GM23338 (cell line): ENCODE measurements at regions not wholly inside any gene's neighbourhood (a gene's known extent, or its start where the extent isn't known, plus 50 kb on each side); places are given as distances from the start of the nearest gene placed in this dataset.

Experiments used
- ATAC-seq: fragments of 200-7000 bp; cut with Tn5 transposase; 3 replicates; pipeline ENCODE4 v1.9.1; 2020
- DNase-seq: peaks from one replicate; pipeline ENCODE4 v3.0.0-alpha.2; 2015; ENCODE audit warnings: low spot score
- H2AFZ ChIP-seq: fragments of 200-600 bp; sonication (generic); 2 replicates; pipeline ENCODE4 v1.8.0; 2016; ENCODE audit warnings: antibody characterized with exemption, mild to moderate bottlenecking, moderate library complexity
- H3F3A ChIP-seq: fragments of 200-600 bp; sonication (generic); replicated peaks from 2 replicates; pipeline ENCODE4 v1.8.0; 2017; ENCODE audit warnings: antibody characterized with exemption, mixed run types, low read depth
- H3K27ac ChIP-seq: fragments of 200-600 bp; sonication (generic); 2 replicates; pipeline ENCODE4 v1.6.1; 2016; ENCODE audit warnings: low read depth
- H3K27me3 ChIP-seq: fragments of 200-600 bp; sonication (generic); 2 replicates; pipeline ENCODE4 v1.8.0; 2016; ENCODE audit warnings: mild to moderate bottlenecking, mixed run types, moderate library complexity; ENCODE audit not compliant: insufficient read depth
- H3K36me3 ChIP-seq: fragments of 200-600 bp; sonication (generic); 2 replicates; pipeline ENCODE4 v1.8.0; 2016; ENCODE audit warnings: mild to moderate bottlenecking; ENCODE audit not compliant: insufficient read depth
- H3K4me1 ChIP-seq: fragments of 200-600 bp; sonication (generic); 2 replicates; pipeline ENCODE4 v1.8.0; 2016; ENCODE audit warnings: mild to moderate bottlenecking, moderate library complexity; ENCODE audit not compliant: insufficient read depth
- H3K4me2 ChIP-seq: fragments of 200-600 bp; sonication (generic); 2 replicates; pipeline ENCODE4 v1.7.1; 2017; ENCODE audit warnings: mixed run types
- H3K4me3 ChIP-seq: fragments of 200-600 bp; sonication (generic); 2 replicates; pipeline ENCODE4 v1.6.1; 2016; ENCODE audit warnings: mixed run types
- H3K79me2 ChIP-seq: fragments of 200-600 bp; sonication (generic); replicated peaks from 2 replicates; pipeline ENCODE4 v1.8.0; 2017; ENCODE audit warnings: mild to moderate bottlenecking; ENCODE audit not compliant: insufficient read depth
- H3K9me2 ChIP-seq: fragments of 200-600 bp; sonication (generic); 2 replicates; pipeline ENCODE4 v1.8.0; 2017; ENCODE audit not compliant: insufficient read depth
- H4K20me1 ChIP-seq: fragments of 200-600 bp; sonication (generic); replicated peaks from 2 replicates; pipeline ENCODE4 v1.8.0; 2017; ENCODE audit warnings: mild to moderate bottlenecking; ENCODE audit not compliant: insufficient read depth
- H3K27ac Mint-ChIP-seq: 2 replicates; pipeline ENCODE4 v1.8.0; 2020; ENCODE audit warnings: inconsistent platforms, mild to moderate bottlenecking, moderate library complexity, mixed read lengths
- H3K27me3 Mint-ChIP-seq: 3 replicates; pipeline ENCODE4 v1.8.0; 2022; ENCODE audit warnings: low read depth, mild to moderate bottlenecking, moderate library complexity, mixed read lengths, inconsistent platforms; ENCODE audit not compliant: insufficient read depth, poor library complexity
- H3K36me3 Mint-ChIP-seq: 3 replicates; pipeline ENCODE4 v1.8.0; 2021; ENCODE audit warnings: low read depth, mild to moderate bottlenecking, inconsistent platforms, moderate library complexity, mixed read lengths
- H3K4me1 Mint-ChIP-seq: 3 replicates; pipeline ENCODE4 v1.8.0; 2020; ENCODE audit warnings: mild to moderate bottlenecking, inconsistent platforms, mixed read lengths
- H3K4me3 Mint-ChIP-seq: 3 replicates; pipeline ENCODE4 v1.8.0; 2021; ENCODE audit warnings: moderate library complexity, mild to moderate bottlenecking, inconsistent platforms, mixed read lengths
- H3K9me3 Mint-ChIP-seq: 3 replicates; pipeline ENCODE4 v1.8.0; 2020; ENCODE audit warnings: moderate library complexity, mild to moderate bottlenecking, inconsistent platforms, mixed read lengths
- CREB1 ChIP-seq: fragments of 250-450 bp; sonication (Bioruptor Pico); IDR thresholded peaks from 2 replicates; pipeline ENCODE4 v1.5.0; 2020; ENCODE audit warnings: low read depth, mild to moderate bottlenecking, moderate library complexity
- CTCF ChIP-seq, 2 experiments: fragments of 200-600 bp in 1 of 2; sonication (generic) in 1 of 2; conservative IDR thresholded peaks; 2 replicates each; pipeline versions ENCODE4 v1.5.1 to v1.6.1; 2016 to 2017; ENCODE audit warnings: antibody characterized with exemption in 2 of 2, low read depth in 2 of 2, mild to moderate bottlenecking in 2 of 2, moderate library complexity in 1 of 2
- EZH2 ChIP-seq: fragments of 200-600 bp; sonication (generic); IDR thresholded peaks from one replicate; pipeline ENCODE4 v1.8.0; 2017; ENCODE audit warnings: antibody characterized with exemption, mild to moderate bottlenecking, low read depth; ENCODE audit not compliant: unreplicated experiment
- EZH2phosphoT487 ChIP-seq: fragments of 200-600 bp; sonication (generic); IDR thresholded peaks from one replicate; pipeline ENCODE4 v1.8.1; 2018; ENCODE audit warnings: antibody characterized with exemption; ENCODE audit not compliant: unreplicated experiment
- JUNB ChIP-seq: IDR thresholded peaks from one replicate; pipeline ENCODE4 v1.6.1; 2016; ENCODE audit warnings: antibody characterized with exemption; ENCODE audit not compliant: unreplicated experiment
- NANOG ChIP-seq: IDR thresholded peaks from 2 replicates; pipeline ENCODE4 v1.6.1; 2016; ENCODE audit warnings: antibody characterized with exemption, borderline replicate concordance
- POLR2AphosphoS5 ChIP-seq: IDR thresholded peaks from 2 replicates; pipeline ENCODE4 v1.6.1; 2016; ENCODE audit warnings: antibody characterized with exemption, low read depth
- STAT1 ChIP-seq: IDR thresholded peaks from one replicate; pipeline ENCODE4 v1.6.1; 2016; ENCODE audit warnings: antibody characterized with exemption; ENCODE audit not compliant: unreplicated experiment
- ZNF114 ChIP-seq: fragments of 250-450 bp; sonication (Bioruptor Pico); IDR thresholded peaks from 2 replicates; pipeline ENCODE4 v1.5.0; 2020; ENCODE audit warnings: mild to moderate bottlenecking, moderate library complexity
- ZNF331 ChIP-seq: fragments of 250-450 bp; sonication (Bioruptor Pico); IDR thresholded peaks from 2 replicates; pipeline ENCODE4 v1.5.0; 2020; ENCODE audit warnings: low read depth, mild to moderate bottlenecking, moderate library complexity
- ZNF462 ChIP-seq: fragments of 250-450 bp; sonication (Bioruptor Pico); IDR thresholded peaks from 2 replicates; pipeline ENCODE4 v1.5.0; 2020; ENCODE audit warnings: mild to moderate bottlenecking, moderate library complexity
- TF ChIP-seq, protein P1 (sequence below): IDR thresholded peaks from one replicate; pipeline ENCODE4 v1.6.1; 2018; ENCODE audit warnings: antibody characterized with exemption; ENCODE audit not compliant: unreplicated experiment
- TF ChIP-seq, protein P2 (sequence below): IDR thresholded peaks from 2 replicates; pipeline ENCODE4 v1.6.1; 2016; ENCODE audit warnings: antibody characterized with exemption

DNA sequence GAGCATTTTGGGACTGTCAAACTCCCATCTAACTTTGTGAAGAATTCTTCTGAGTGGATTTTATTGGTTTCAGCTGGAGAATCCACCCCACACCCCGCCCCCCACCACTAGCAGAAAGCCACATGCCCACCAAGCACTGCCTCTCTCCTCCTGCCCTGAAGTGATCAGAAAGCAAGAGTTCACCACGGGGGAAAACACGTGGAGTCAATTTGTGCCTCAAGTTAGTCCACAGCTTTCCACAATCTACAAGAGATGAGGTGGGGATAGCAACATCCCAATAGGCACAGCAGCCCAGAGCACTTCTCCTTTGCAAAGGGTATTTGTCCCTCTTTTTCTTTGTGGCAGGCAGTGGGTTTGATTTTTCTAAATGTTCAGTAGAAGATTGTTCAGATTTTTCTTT, 177.3 kb upstream of the NT5E start:
- ATAC-seq (no peak), DNase-seq (no peak)
- Mint-ChIP-seq H3K27me3 (peaks cover 2% of the 10 kb centered on the region), H3K9me3 (peaks cover 11% of the 10 kb centered on the region), H3K4me3 (no peak overlapping the region), H3K27ac (no peak overlapping the region), H3K36me3 (no peaks in the 10 kb centered on the region), H3K4me1 (no peaks in the 10 kb centered on the region)
- H3K27me3 ChIP-seq: no peaks in the 10 kb centered on the region
- TF ChIP-seq ZNF462 (CRISPR knock-in tag) (no peak), EZH2 (no peak), JUNB (no peak), CREB1 (CRISPR knock-in tag) (no peak), EZH2phosphoT487 (no peak), ZNF331 (CRISPR knock-in tag) (no peak), NANOG (no peak), STAT1 (no peak), CTCF (conservative IDR thresholded peaks at IDR 0.05; ENCODE audit: low read depth in 2 of 2) (no peak), ZNF114 (CRISPR knock-in tag) (no peak), POLR2AphosphoS5 (no peak)
- TF ChIP-seq, protein P1, sequence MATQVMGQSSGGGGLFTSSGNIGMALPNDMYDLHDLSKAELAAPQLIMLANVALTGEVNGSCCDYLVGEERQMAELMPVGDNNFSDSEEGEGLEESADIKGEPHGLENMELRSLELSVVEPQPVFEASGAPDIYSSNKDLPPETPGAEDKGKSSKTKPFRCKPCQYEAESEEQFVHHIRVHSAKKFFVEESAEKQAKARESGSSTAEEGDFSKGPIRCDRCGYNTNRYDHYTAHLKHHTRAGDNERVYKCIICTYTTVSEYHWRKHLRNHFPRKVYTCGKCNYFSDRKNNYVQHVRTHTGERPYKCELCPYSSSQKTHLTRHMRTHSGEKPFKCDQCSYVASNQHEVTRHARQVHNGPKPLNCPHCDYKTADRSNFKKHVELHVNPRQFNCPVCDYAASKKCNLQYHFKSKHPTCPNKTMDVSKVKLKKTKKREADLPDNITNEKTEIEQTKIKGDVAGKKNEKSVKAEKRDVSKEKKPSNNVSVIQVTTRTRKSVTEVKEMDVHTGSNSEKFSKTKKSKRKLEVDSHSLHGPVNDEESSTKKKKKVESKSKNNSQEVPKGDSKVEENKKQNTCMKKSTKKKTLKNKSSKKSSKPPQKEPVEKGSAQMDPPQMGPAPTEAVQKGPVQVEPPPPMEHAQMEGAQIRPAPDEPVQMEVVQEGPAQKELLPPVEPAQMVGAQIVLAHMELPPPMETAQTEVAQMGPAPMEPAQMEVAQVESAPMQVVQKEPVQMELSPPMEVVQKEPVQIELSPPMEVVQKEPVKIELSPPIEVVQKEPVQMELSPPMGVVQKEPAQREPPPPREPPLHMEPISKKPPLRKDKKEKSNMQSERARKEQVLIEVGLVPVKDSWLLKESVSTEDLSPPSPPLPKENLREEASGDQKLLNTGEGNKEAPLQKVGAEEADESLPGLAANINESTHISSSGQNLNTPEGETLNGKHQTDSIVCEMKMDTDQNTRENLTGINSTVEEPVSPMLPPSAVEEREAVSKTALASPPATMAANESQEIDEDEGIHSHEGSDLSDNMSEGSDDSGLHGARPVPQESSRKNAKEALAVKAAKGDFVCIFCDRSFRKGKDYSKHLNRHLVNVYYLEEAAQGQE: no peak
- TF ChIP-seq, protein P2, sequence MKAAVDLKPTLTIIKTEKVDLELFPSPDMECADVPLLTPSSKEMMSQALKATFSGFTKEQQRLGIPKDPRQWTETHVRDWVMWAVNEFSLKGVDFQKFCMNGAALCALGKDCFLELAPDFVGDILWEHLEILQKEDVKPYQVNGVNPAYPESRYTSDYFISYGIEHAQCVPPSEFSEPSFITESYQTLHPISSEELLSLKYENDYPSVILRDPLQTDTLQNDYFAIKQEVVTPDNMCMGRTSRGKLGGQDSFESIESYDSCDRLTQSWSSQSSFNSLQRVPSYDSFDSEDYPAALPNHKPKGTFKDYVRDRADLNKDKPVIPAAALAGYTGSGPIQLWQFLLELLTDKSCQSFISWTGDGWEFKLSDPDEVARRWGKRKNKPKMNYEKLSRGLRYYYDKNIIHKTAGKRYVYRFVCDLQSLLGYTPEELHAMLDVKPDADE: no peak
- H3K4me2 ChIP-seq: no peak overlapping the region
- H2AFZ ChIP-seq: no peak overlapping the region
- H3K36me3 ChIP-seq: no peaks in the 10 kb centered on the region
- H4K20me1 ChIP-seq: no peaks in the 10 kb centered on the region
- no peaks in the 10 kb centered on the region for H3K4me1 ChIP-seq
- no peak overlapping the region for H3K4me3 ChIP-seq
- H3K9me2 ChIP-seq: peaks cover 9% of the 10 kb centered on the region; the same call in 1 of the 2 replicates
- H3K27ac ChIP-seq: no peak overlapping the region
- no peaks in the 10 kb centered on the region for H3K79me2 ChIP-seq
- H3F3A ChIP-seq: no peaks in the 10 kb centered on the region
